ENCODE measurements at regions not wholly inside any gene's neighbourhood (a gene's known extent, or its start where the extent isn't known, plus 50 kb on each side); places are given as distances from the start of the nearest gene placed in this dataset.

- TF ChIP-seq CTCF (conservative IDR thresholded peaks at IDR 0.05; ENCODE audit: control insufficient read depth, insufficient read depth, low read depth, low read length): no peak
- DNase-seq (ENCODE audit: low read depth): no peak
- no peak overlapping the region for H3K4me3 ChIP-seq (ENCODE audit: control insufficient read depth, low read depth, low read length)
Observed at GRCh38 chr2:12935222-12935621, 218.5 kb downstream of the TRIB2 start.

- DNase-seq (ENCODE audit: low read depth): no peak
- no peak overlapping the region for H3K4me3 ChIP-seq (ENCODE audit: control insufficient read depth, low read depth, low read length)
- TF ChIP-seq CTCF (conservative IDR thresholded peaks at IDR 0.05; ENCODE audit: control insufficient read depth, insufficient read depth, low read depth, low read length): no peak
Observed at GRCh38 chr2:12935796-12936195, 219.1 kb downstream of the TRIB2 start.

- DNase-seq (ENCODE audit: low read depth): no peak
- no peak for TF ChIP-seq CTCF (conservative IDR thresholded peaks at IDR 0.05; ENCODE audit: control insufficient read depth, insufficient read depth, low read depth, low read length)
- no peak overlapping the region for H3K4me3 ChIP-seq (ENCODE audit: control insufficient read depth, low read depth, low read length)
Observed at GRCh38 chr2:12941203-12941602, 224.5 kb downstream of the TRIB2 start.

GRCh38 chr2:12948231-12948960 is 231.7 kb downstream of the TRIB2 start:
- peak; percentile 70 for DNase-seq (ENCODE audit: low read depth)
- TF ChIP-seq CTCF (conservative IDR thresholded peaks at IDR 0.05; ENCODE audit: control insufficient read depth, insufficient read depth, low read depth, low read length): no peak
- no peak overlapping the region for H3K4me3 ChIP-seq (ENCODE audit: control insufficient read depth, low read depth, low read length)

- no peak for TF ChIP-seq CTCF (conservative IDR thresholded peaks at IDR 0.05; ENCODE audit: control insufficient read depth, insufficient read depth, low read depth, low read length)
- no peak for DNase-seq (ENCODE audit: low read depth)
- no peak overlapping the region for H3K4me3 ChIP-seq (ENCODE audit: control insufficient read depth, low read depth, low read length)
Observed at GRCh38 chr2:12948961-12949353, 232.2 kb downstream of the TRIB2 start.

- TF ChIP-seq CTCF (conservative IDR thresholded peaks at IDR 0.05; ENCODE audit: control insufficient read depth, insufficient read depth, low read depth, low read length): no peak
- DNase-seq (ENCODE audit: low read depth): no peak
Observed at GRCh38 chr2:12949406-12949805, 232.7 kb downstream of the TRIB2 start.

GRCh38 chr2:12950174-12950573 is 233.4 kb downstream of the TRIB2 start:
- no peak for DNase-seq (ENCODE audit: low read depth)
- TF ChIP-seq CTCF (conservative IDR thresholded peaks at IDR 0.05; ENCODE audit: control insufficient read depth, insufficient read depth, low read depth, low read length): no peak
- H3K4me3 ChIP-seq (ENCODE audit: control insufficient read depth, low read depth, low read length): no peak overlapping the region

More at GRCh38 chr2:12949406-12949805, 232.7 kb downstream of the TRIB2 start:
- H3K4me3 ChIP-seq (ENCODE audit: control insufficient read depth, low read depth, low read length): no peak overlapping the region

Data from fibroblast of mammary gland (primary cell).